CD14-positive monocyte (primary cell): ENCODE measurements at regions not wholly inside any gene's neighbourhood (a gene's known extent, or its start where the extent isn't known, plus 50 kb on each side); places are given as distances from the start of the nearest gene placed in this dataset.
A peak's percentile ranks its signal among the peaks of the same experiment; 100 is the strongest.

ENCODE experiments used
- DNase-seq, 3 donors: peaks; one replicate each; pipeline ENCODE4 v3.0.0-alpha.2; 2011 to 2022
- H2AFZ ChIP-seq: 2 replicates; pipeline ENCODE4 v1.6.0; 2012; ENCODE audit warnings: mild to moderate bottlenecking, low read depth, low read length, inconsistent platforms; ENCODE audit not compliant: insufficient read depth, poor library complexity, severe bottlenecking
- H3K27ac ChIP-seq, 2 donors: 1 replicate in 1 of 2; 2 replicates in 1 of 2; pipeline ENCODE4 v1.5.1; 2012 to 2013; ENCODE audit warnings: low read length in 2 of 2, control low read depth in 1 of 2, inconsistent platforms in 1 of 2, low read depth in 1 of 2, mild to moderate bottlenecking in 1 of 2
- H3K27me3 ChIP-seq, 2 donors: one replicate each; pipeline versions ENCODE4 v1.6.0 to v1.6.1; 2011 to 2013; ENCODE audit warnings: low read length in 2 of 2; ENCODE audit not compliant: control insufficient read depth in 2 of 2, insufficient read depth in 2 of 2
- H3K36me3 ChIP-seq, 2 donors: replicated peaks in 1 of 2; 1 replicate in 1 of 2; 2 replicates in 1 of 2; pipeline versions ENCODE4 v1.5.1 to v1.6.1; 2012 to 2013; ENCODE audit warnings: low read length in 2 of 2, control low read depth in 1 of 2, inconsistent platforms in 1 of 2, mild to moderate bottlenecking in 1 of 2; ENCODE audit not compliant: insufficient read depth in 2 of 2, control insufficient read depth in 1 of 2
- H3K4me1 ChIP-seq, 2 donors: 1 replicate in 1 of 2; 2 replicates in 1 of 2; pipeline versions ENCODE4 v1.5.1 to v1.6.1; 2012 to 2013; ENCODE audit warnings: low read length in 2 of 2, control low read depth in 1 of 2, inconsistent platforms in 1 of 2, mild to moderate bottlenecking in 1 of 2, moderate library complexity in 1 of 2; ENCODE audit not compliant: insufficient read depth in 2 of 2, control insufficient read depth in 1 of 2
- H3K4me2 ChIP-seq: replicated peaks from 2 replicates; pipeline ENCODE3; 2012; ENCODE audit warnings: low read length, moderate library complexity, mild to moderate bottlenecking; ENCODE audit not compliant: poor library complexity, severe bottlenecking; ENCODE audit errors: extremely low read depth
- H3K4me3 ChIP-seq, 3 experiments: fragments of 200-600 bp in 1 of 3; sonication (generic) in 1 of 3; replicated peaks in 1 of 3; 1 replicate in 2 of 3; 2 replicates in 1 of 3; pipeline ENCODE4 v1.5.1; 2011 to 2013; ENCODE audit warnings: low read length in 3 of 3, mild to moderate bottlenecking in 3 of 3, control low read depth in 2 of 3, low read depth in 2 of 3, inconsistent platforms in 1 of 3, moderate library complexity in 1 of 3
- H3K79me2 ChIP-seq: 2 replicates; pipeline ENCODE4 v1.6.0; 2012; ENCODE audit warnings: mild to moderate bottlenecking, control low read depth, inconsistent platforms, low read length, moderate library complexity; ENCODE audit not compliant: insufficient read depth
- H3K9ac ChIP-seq: 2 replicates; pipeline ENCODE4 v1.6.0; 2017; ENCODE audit warnings: low read length, mild to moderate bottlenecking; ENCODE audit not compliant: insufficient read depth, poor library complexity, severe bottlenecking
- H3K9me3 ChIP-seq, 2 donors: replicated peaks in 1 of 2; 1 replicate in 1 of 2; 2 replicates in 1 of 2; pipeline versions ENCODE4 v1.5.1 to v1.6.1; 2012 to 2013; ENCODE audit warnings: low read length in 2 of 2, control low read depth in 1 of 2; ENCODE audit not compliant: control insufficient read depth in 1 of 2, insufficient read depth in 1 of 2
- H4K20me1 ChIP-seq: 2 replicates; pipeline ENCODE4 v1.6.0; 2012; ENCODE audit warnings: mild to moderate bottlenecking, low read length, control low read depth, moderate library complexity; ENCODE audit not compliant: insufficient read depth
- H3K27ac Mint-ChIP-seq, 7 donors: one replicate each; pipeline ENCODE4 v1.8.0; 2020; ENCODE audit warnings: mild to moderate bottlenecking in 7 of 7, mixed read lengths in 7 of 7, moderate library complexity in 6 of 7, inconsistent platforms in 2 of 7
- H3K27me3 Mint-ChIP-seq, 3 donors: one replicate each; pipeline ENCODE4 v1.8.0; 2021 to 2022; ENCODE audit warnings: low read depth in 3 of 3, mild to moderate bottlenecking in 3 of 3, mixed read lengths in 3 of 3, moderate library complexity in 3 of 3, inconsistent platforms in 1 of 3
- H3K36me3 Mint-ChIP-seq, 2 donors: one replicate each; pipeline ENCODE4 v1.8.0; 2020; ENCODE audit warnings: mixed read lengths in 2 of 2, inconsistent platforms in 1 of 2, mild to moderate bottlenecking in 1 of 2
- H3K4me1 Mint-ChIP-seq: one replicate; pipeline ENCODE4 v1.8.0; 2020; ENCODE audit warnings: mild to moderate bottlenecking, mixed read lengths
- H3K4me3 Mint-ChIP-seq, 2 donors: one replicate each; pipeline ENCODE4 v1.8.0; 2020; ENCODE audit warnings: mild to moderate bottlenecking in 2 of 2, mixed read lengths in 2 of 2, moderate library complexity in 1 of 2
- H3K9me3 Mint-ChIP-seq, 7 donors: one replicate each; pipeline ENCODE4 v1.8.0; 2020 to 2022; ENCODE audit warnings: mixed read lengths in 7 of 7, mild to moderate bottlenecking in 6 of 7, moderate library complexity in 6 of 7, inconsistent platforms in 2 of 7
- WGBS: methylation state at CpG from one replicate; pipeline ENCODE4 v1.1.5; 2013; ENCODE audit warnings: missing lambda C conversion rate; ENCODE audit not compliant: insufficient coverage; 5-methylcytosine and 5-hydroxymethylcytosine counted together
- intact Hi-C, 2 donors: fragments of 100-400 bp; cut with micrococcal nuclease; formaldehyde crosslinking; loops; one replicate each; pipeline versions ENCODE4 v1.15.0 to v1.15.1; 2023
- TF ChIP-seq, protein P1 (sequence below): fragments of 200-600 bp; IDR thresholded peaks from one replicate; pipeline ENCODE4 v1.8.0; 2022; ENCODE audit warnings: antibody characterized with exemption, mild to moderate bottlenecking

DNA sequence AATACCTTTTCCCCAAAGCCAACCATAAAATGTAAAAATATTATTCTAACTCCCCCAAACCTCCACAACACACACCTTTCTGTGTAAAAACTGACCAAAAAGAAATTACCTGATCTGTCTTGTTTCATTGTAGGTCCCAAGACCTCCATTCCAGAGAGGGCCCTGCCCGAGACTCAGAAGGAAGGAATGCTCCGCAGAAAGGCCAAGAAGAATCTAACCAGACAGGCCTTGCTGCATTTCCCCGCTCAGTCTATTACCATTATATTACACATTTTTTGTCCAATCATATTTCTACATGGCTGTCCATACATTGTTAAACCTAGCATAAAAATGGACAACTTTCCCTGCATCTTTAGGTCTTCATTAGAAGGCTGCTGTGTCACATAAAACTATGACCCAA is 237.5 kb upstream of the UBASH3B start:
- H3K27me3 ChIP-seq: no peaks in the 10 kb centered on the region
- no peak for DNase-seq
- Mint-ChIP-seq H3K36me3 (no peaks in the 10 kb centered on the region), H3K27ac (no peak overlapping the region), H3K27me3 (peaks cover 0 to 2% (median 0%) of the 10 kb centered on the region in 3 donors), H3K4me1 (no peaks in the 10 kb centered on the region), H3K4me3 (no peak overlapping the region), H3K9me3 (peaks cover 3 to 16% (median 11%) of the 10 kb centered on the region in 7 donors)
- H3K9me3 ChIP-seq: peaks cover 9 to 13% of the 10 kb centered on the region in 2 donors
- H3K9ac ChIP-seq: no peak overlapping the region
- TF ChIP-seq, protein P1, sequence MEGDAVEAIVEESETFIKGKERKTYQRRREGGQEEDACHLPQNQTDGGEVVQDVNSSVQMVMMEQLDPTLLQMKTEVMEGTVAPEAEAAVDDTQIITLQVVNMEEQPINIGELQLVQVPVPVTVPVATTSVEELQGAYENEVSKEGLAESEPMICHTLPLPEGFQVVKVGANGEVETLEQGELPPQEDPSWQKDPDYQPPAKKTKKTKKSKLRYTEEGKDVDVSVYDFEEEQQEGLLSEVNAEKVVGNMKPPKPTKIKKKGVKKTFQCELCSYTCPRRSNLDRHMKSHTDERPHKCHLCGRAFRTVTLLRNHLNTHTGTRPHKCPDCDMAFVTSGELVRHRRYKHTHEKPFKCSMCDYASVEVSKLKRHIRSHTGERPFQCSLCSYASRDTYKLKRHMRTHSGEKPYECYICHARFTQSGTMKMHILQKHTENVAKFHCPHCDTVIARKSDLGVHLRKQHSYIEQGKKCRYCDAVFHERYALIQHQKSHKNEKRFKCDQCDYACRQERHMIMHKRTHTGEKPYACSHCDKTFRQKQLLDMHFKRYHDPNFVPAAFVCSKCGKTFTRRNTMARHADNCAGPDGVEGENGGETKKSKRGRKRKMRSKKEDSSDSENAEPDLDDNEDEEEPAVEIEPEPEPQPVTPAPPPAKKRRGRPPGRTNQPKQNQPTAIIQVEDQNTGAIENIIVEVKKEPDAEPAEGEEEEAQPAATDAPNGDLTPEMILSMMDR: no peak
- intact Hi-C loops: no loop called here
- H3K79me2 ChIP-seq: no peaks in the 10 kb centered on the region
- H3K4me1 ChIP-seq: no peaks in the 10 kb centered on the region
- no peaks in the 10 kb centered on the region for H3K36me3 ChIP-seq
- no peak overlapping the region for H3K4me3 ChIP-seq
- WGBS: 100% methylated on average over 1 of the region's 3 CpGs
- no peak overlapping the region for H3K27ac ChIP-seq
- no peaks in the 10 kb centered on the region for H4K20me1 ChIP-seq
- H3K4me2 ChIP-seq: no peak overlapping the region
- no peak overlapping the region for H2AFZ ChIP-seq

DNA sequence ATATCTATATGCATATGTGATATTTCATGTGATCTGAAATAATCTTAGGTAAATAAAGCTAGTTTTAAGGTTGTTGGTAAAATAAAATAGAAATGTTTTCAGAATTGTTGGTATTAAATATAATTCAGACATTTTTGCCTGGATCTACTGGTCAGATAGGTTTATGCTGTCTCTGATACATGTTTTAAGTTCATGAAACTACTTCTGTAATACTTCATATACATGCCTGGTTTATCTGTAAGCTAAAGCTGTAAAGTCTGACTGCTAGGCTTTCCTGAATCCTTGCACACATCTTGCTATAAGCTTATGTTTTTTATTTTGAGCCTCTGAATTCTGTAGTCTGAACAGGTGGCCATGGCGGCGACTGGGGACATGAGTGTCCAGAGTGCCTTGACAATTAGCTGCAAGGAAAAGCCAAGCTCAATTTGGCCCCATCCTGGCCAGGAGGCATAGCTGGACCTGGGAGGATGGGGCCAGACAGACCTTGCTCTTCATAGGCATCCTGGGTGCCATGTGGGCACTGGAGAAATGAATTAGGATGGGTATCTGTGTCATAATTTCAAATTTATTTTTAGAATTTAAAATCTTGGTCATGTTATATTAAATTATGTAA is 241.0 kb upstream of the UBASH3B start:
- Histone ChIP-seq H3K27me3 (no peaks in the 10 kb centered on the region), H3K4me1 (no peaks in the 10 kb centered on the region), H3K4me3 (no peak overlapping the region), H3K27ac (no peak overlapping the region), H3K9ac (no peak overlapping the region), H3K36me3 (no peaks in the 10 kb centered on the region), H3K79me2 (no peaks in the 10 kb centered on the region), H3K9me3 (peaks cover 9 to 13% of the 10 kb centered on the region in 2 donors), H3K4me2 (no peak overlapping the region), H4K20me1 (no peaks in the 10 kb centered on the region), H2AFZ (no peak overlapping the region)
- Mint-ChIP-seq H3K27ac (no peak overlapping the region), H3K4me3 (peak overlapping the region in 1 of 2 donors; percentile 42), H3K4me1 (no peaks in the 10 kb centered on the region), H3K36me3 (no peaks in the 10 kb centered on the region), H3K9me3 (peaks cover 3 to 18% (median 14%) of the 10 kb centered on the region in 7 donors), H3K27me3 (peaks cover 0 to 2% (median 0%) of the 10 kb centered on the region in 3 donors)
- 100% methylated on average over 2 of the region's 2 CpGs for WGBS
- DNase-seq: no peak
- TF ChIP-seq, protein P1: no peak
- intact Hi-C loops: no loop called here
